DOHH2 (cell line): ENCODE measurements at regions not wholly inside any gene's neighbourhood (a gene's known extent, or its start where the extent isn't known, plus 50 kb on each side); places are given as distances from the start of the nearest gene placed in this dataset.

Source experiments
- EZH2phosphoT487 ChIP-seq: fragments of 200-600 bp; sonication (generic); IDR thresholded peaks from 2 replicates; pipeline ENCODE4 v1.6.1; 2017; ENCODE audit warnings: borderline replicate concordance, mild to moderate bottlenecking, antibody characterized with exemption, low read length, moderate library complexity, mixed read lengths
- TF ChIP-seq, protein P1 (sequence below): fragments of 200-600 bp; sonication (generic); IDR thresholded peaks from one replicate; pipeline ENCODE4 v1.5.1; 2014; ENCODE audit warnings: antibody characterized with exemption, mild to moderate bottlenecking, low read depth, low read length; ENCODE audit not compliant: poor library complexity, severe bottlenecking

DNA sequence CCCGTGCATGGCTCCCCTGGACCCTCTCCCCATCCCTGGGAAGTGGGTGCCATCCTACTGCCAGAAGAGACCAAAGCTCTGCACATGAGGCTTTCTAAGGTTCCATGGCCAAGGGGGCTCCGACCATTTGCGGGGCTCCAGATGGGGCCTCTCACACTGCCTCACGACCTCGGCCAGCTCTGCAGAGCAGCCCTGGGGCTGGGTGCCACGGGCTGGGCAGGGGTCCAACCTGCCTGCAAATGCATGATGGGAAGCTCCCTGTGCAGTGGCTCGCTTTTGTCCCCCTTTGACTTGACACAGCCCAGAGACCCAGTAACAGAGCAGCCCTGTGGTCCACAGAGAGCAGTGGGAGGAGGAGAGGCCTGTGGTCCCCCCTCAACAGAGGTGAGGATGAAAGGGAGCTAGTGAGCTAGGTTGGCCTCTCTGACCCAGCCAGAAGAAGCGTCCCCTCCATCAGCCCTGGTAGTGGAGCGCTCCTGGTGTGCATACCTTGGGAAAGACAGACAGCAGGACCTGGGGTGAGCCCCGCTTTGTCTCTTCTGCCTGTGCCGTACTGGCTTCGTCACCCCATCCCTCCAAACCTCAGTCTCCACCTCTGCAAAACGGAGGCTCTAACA, 174.1 kb downstream of the DDX1 start:
- TF ChIP-seq, protein P1, sequence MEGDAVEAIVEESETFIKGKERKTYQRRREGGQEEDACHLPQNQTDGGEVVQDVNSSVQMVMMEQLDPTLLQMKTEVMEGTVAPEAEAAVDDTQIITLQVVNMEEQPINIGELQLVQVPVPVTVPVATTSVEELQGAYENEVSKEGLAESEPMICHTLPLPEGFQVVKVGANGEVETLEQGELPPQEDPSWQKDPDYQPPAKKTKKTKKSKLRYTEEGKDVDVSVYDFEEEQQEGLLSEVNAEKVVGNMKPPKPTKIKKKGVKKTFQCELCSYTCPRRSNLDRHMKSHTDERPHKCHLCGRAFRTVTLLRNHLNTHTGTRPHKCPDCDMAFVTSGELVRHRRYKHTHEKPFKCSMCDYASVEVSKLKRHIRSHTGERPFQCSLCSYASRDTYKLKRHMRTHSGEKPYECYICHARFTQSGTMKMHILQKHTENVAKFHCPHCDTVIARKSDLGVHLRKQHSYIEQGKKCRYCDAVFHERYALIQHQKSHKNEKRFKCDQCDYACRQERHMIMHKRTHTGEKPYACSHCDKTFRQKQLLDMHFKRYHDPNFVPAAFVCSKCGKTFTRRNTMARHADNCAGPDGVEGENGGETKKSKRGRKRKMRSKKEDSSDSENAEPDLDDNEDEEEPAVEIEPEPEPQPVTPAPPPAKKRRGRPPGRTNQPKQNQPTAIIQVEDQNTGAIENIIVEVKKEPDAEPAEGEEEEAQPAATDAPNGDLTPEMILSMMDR: no peak
- TF ChIP-seq EZH2phosphoT487: no peak
